GM12872 (cell line): ENCODE measurements at regions not wholly inside any gene's neighbourhood (a gene's known extent, or its start where the extent isn't known, plus 50 kb on each side); places are given as distances from the start of the nearest gene placed in this dataset.

Source experiments
- TF ChIP-seq, protein P1 (sequence below): IDR thresholded peaks from 3 replicates; pipeline ENCODE4 v1.5.1; 2011; ENCODE audit warnings: low read depth, mild to moderate bottlenecking, low read length, moderate library complexity; ENCODE audit not compliant: insufficient read depth

DNA sequence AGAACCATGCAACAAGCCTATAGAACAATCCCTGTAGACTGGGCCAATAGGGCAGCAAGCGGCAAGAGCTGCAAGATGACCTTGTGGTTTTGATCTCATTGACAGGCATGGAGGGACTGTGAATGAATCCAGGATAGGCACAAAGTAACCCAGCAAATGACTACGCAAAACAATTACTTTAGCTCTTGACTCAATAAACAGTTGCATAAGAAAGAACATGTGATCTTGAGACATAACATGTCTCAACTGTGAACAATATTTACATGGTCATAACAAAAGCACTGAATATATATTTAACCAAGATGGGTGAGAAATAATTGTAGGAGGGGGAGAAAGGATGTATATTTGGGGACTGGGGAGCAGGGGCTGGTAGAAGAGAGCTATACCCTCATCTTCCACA, 313.7 kb upstream of the CDH5 start:
- TF ChIP-seq, protein P1, sequence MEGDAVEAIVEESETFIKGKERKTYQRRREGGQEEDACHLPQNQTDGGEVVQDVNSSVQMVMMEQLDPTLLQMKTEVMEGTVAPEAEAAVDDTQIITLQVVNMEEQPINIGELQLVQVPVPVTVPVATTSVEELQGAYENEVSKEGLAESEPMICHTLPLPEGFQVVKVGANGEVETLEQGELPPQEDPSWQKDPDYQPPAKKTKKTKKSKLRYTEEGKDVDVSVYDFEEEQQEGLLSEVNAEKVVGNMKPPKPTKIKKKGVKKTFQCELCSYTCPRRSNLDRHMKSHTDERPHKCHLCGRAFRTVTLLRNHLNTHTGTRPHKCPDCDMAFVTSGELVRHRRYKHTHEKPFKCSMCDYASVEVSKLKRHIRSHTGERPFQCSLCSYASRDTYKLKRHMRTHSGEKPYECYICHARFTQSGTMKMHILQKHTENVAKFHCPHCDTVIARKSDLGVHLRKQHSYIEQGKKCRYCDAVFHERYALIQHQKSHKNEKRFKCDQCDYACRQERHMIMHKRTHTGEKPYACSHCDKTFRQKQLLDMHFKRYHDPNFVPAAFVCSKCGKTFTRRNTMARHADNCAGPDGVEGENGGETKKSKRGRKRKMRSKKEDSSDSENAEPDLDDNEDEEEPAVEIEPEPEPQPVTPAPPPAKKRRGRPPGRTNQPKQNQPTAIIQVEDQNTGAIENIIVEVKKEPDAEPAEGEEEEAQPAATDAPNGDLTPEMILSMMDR = no peak

GRCh38 chr16:66050991-66051390, 315.5 kb upstream of the CDH5 start:
- TF ChIP-seq, protein P1 = no peak

- TF ChIP-seq, protein P1 = no peak
These were observed 316.6 kb upstream of the CDH5 start for GRCh38 chr16:66049865-66050264.

GRCh38 chr16:66045626-66046025, 320.9 kb upstream of the CDH5 start:
- TF ChIP-seq, protein P1 = no peak

- TF ChIP-seq, protein P1 = no peak
These were observed 321.9 kb upstream of the CDH5 start for GRCh38 chr16:66044556-66044955.

- TF ChIP-seq, protein P1 = no peak
These were observed 322.4 kb upstream of the CDH5 start for GRCh38 chr16:66044089-66044488.

- TF ChIP-seq, protein P1 = no peak
These were observed 323.2 kb upstream of the CDH5 start for GRCh38 chr16:66043326-66043725.

DNA sequence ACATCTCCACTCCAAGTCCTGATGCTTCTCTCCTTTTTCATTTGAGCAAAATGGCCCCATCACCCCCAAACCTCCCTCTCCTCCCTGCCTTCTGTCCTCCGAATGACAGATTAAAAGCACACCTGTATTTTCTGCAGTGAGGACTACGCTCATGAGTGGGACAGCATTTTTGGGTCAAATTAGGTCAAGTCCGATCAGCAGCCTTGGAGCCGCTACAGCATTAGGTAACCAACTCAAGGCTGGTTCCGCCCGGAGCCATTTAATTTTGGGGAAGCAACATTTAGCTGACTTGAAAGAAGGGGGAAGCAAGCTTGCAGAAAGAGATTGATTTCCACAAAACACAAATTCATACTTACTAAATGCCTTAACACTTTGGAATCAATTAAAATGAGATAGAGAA, 324.1 kb upstream of the CDH5 start:
- TF ChIP-seq, protein P1 = no peak
